AG10803 (cell line): ENCODE measurements at regions not wholly inside any gene's neighbourhood (a gene's known extent, or its start where the extent isn't known, plus 50 kb on each side); places are given as distances from the start of the nearest gene placed in this dataset.
"Not testable (repeated sequence)": the region's sequence is repeated elsewhere in the genome, so short reads cannot be mapped to it uniquely, and the experiment has no call there.

ENCODE experiments used
- DNase-seq: peaks from one replicate; pipeline ENCODE4 v3.0.0; 2010; ENCODE audit warnings: low read depth
- H3K4me3 ChIP-seq: 2 replicates; pipeline ENCODE4 v1.5.1; 2011; ENCODE audit warnings: mild to moderate bottlenecking, low read length, control low read depth
- TF ChIP-seq, protein P1 (sequence below): conservative IDR thresholded peaks from 2 replicates; pipeline ENCODE4 v1.5.1; 2011; ENCODE audit warnings: mild to moderate bottlenecking, low read length, control low read depth, inconsistent platforms

DNA sequence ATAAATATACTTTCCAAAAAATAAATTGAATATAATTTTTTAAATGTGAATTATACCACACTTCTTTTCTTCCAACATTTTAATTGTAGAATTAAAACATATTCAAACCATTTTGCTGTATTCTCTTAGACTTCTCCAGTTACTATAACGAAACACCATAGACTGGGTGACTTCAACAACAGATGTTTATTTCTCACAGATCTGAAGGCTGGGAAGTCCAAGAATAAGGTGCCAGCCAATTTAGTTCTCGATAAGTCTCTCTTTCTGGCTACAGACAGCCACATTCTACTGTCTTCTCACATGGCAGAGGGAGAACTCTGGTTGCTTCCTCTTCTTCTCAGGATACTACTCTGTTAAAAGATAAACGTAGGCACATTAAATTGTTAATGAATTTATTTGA lies 155.8 kb upstream of the UGT8 start:
- TF ChIP-seq, protein P1, sequence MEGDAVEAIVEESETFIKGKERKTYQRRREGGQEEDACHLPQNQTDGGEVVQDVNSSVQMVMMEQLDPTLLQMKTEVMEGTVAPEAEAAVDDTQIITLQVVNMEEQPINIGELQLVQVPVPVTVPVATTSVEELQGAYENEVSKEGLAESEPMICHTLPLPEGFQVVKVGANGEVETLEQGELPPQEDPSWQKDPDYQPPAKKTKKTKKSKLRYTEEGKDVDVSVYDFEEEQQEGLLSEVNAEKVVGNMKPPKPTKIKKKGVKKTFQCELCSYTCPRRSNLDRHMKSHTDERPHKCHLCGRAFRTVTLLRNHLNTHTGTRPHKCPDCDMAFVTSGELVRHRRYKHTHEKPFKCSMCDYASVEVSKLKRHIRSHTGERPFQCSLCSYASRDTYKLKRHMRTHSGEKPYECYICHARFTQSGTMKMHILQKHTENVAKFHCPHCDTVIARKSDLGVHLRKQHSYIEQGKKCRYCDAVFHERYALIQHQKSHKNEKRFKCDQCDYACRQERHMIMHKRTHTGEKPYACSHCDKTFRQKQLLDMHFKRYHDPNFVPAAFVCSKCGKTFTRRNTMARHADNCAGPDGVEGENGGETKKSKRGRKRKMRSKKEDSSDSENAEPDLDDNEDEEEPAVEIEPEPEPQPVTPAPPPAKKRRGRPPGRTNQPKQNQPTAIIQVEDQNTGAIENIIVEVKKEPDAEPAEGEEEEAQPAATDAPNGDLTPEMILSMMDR: no peak
- DNase-seq: no peak
- no peak overlapping the region for H3K4me3 ChIP-seq

- TF ChIP-seq, protein P1: no peak
- H3K4me3 ChIP-seq: no peak overlapping the region
- no peak for DNase-seq
These were observed 154.4 kb upstream of the UGT8 start for GRCh38 chr4:114444211-114444610.

DNA sequence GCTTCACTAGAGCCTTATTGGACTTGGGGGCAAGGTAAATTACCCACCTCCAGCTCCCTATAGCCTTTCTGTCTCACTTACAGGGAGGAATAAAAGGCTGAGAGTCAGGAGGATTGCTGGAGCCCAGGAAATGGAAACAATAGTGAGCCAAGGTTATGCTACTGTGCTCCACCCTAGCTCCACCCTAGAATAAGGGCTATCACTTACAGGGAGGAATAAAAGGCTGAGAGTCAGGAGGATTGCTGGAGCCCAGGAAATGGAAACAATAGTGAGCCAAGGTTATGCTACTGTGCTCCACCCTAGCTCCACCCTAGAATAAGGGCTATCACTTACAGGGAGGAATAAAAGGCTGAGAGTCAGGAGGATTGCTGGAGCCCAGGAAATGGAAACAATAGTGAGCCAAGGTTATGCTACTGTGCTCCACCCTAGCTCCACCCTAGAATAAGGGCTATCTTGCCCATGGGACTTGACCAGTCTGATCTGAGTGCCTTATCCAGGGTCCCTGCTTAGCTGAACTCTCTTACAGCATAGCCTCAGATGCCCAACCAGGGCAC lies 150.6 kb upstream of the UGT8 start:
- not testable (repeated sequence) for H3K4me3 ChIP-seq, DNase-seq

GRCh38 chr4:114458728-114459127 lies 139.9 kb upstream of the UGT8 start:
- TF ChIP-seq, protein P1: no peak
- H3K4me3 ChIP-seq: no peak overlapping the region
- DNase-seq: no peak

DNA sequence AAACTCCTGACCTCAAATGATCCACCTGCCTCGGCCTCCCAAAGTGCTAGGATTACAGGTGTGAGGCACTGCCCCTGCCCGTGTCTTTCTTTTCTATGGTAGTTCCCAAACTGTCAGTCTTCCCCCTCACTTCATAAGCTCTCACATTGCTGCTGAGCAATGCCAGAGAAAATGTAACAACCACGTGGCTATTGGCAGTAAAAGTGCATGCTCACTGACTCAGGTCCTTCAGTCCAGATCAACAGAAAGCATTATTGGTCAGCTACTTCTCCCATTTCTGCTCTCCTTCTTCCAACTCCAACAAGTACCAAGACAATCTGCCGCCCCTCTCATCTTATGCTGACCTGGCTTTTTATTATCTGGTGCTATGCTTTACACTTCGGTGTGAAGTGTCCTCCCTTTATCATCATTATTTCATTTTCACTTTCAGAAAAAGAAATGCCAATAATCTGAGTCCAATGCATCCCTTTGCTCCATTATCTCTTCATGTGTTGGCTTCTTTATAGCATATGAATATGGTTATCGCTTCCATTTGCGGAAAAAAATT lies 133.8 kb upstream of the UGT8 start:
- TF ChIP-seq, protein P1: no peak
- H3K4me3 ChIP-seq: no peak overlapping the region
- DNase-seq: peak; percentile 1

DNA sequence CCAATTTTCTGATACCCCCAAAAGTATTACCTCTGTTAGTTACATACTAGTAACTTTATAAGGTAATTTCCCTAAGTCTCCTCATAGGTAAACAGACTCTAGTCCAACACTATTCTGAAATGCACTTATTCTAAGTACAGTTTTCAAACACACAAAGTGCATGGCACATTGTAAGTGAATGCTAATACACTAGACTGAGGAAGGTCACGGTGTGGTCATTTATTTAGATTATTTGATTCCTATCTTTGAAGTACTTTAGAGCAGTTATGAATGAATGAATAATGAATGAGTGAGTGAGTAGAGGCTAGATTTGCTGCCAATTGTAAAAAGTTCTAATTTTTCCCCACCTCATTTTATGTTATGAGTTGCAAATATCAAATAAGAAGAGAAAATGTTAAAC lies 132.8 kb upstream of the UGT8 start:
- no peak overlapping the region for H3K4me3 ChIP-seq
- TF ChIP-seq, protein P1: no peak
- no peak for DNase-seq

DNA sequence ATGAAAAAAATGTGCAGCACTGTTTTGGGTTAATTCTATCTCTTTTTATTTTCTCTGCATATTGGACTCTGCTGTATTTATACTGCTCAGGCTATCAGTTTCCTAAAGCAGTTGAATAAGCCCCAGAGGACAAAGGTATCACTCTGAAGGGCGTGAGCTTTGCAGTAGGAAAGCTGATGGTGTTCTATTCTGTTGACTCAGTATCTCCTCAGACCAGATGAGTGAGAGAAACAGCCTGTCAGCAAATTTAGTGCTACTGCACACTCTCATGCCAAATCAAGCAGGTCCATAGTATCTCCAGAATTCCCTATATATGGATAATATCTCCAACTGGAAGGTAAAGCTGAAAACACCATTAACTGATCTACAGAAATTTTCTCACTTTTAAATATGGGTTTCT lies 132.3 kb upstream of the UGT8 start:
- TF ChIP-seq, protein P1: no peak
- DNase-seq: no peak
- H3K4me3 ChIP-seq: no peak overlapping the region
